GM19397 (cell line): ENCODE measurements at regions not wholly inside any gene's neighbourhood (a gene's known extent, or its start where the extent isn't known, plus 50 kb on each side); places are given as distances from the start of the nearest gene placed in this dataset.
"Not testable (repeated sequence)": the region's sequence is repeated elsewhere in the genome, so short reads cannot be mapped to it uniquely, and the experiment has no call there.

Experiments used
- ATAC-seq: cut with Tn5 transposase; IDR thresholded peaks from one replicate; pipeline ENCODE4 v1.9.1; 2021; ENCODE audit warnings: mild to moderate bottlenecking, moderate library complexity; ENCODE audit not compliant: unreplicated experiment

DNA sequence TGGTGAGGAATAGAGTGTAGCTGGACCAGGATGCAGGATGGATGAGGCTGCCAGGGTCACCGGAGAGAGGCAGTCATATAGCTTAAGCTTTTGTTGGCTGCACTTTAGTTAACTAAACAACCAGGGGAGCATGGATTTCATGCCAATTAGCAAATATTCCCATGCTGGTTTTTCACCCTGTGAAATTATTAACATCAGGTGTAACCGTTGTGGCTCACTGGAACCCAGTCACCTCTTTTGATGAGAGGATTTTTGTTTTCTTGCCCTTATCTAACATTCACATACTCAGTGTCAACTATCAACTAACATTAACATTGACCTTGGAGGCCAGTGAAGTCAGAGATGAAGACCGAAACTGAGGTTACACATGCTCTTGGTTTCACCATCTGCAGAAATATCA, 97.2 kb upstream of the BASP1 start:
- ATAC-seq, result no peak

DNA sequence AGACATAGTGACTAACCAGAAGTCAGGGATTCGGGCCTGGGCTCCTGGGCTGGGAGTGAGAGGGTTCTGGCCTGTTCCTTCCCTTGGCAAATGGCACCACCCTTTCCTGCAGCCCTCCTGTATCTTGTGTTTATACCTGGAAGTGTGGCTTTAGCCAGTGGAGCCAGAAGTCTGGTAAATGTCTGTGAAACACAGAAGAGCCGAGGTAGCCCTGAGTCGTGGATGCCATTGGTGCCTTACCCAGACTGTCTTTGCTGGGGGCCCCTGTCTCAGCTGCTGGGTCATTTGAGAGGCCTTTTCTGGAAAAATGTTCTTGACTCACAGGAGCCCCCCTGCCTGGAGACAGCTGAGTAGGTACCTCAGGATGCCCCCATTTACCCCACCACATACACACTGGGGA, 95.7 kb upstream of the BASP1 start:
- no peak for ATAC-seq

DNA sequence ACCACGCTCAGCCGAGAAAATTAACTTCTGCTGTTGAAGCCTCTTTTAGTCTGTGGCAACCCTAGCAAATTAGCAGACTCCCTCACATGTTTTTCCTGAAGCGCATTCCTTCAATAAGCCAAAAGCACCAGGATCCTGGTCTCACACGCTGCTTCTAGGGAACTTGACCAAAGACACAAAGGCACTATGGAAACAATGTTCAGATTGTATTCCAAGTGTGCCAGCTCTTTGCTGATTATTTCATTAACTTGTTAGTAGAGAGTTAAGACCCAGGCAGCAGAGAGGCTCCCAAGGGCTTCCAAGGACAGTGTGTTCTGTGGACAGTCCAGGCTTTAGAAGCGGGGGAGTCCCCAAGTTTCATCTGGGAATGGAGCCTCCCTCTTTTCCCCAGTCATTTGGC, 94.4 kb upstream of the BASP1 start:
- no peak for ATAC-seq

DNA sequence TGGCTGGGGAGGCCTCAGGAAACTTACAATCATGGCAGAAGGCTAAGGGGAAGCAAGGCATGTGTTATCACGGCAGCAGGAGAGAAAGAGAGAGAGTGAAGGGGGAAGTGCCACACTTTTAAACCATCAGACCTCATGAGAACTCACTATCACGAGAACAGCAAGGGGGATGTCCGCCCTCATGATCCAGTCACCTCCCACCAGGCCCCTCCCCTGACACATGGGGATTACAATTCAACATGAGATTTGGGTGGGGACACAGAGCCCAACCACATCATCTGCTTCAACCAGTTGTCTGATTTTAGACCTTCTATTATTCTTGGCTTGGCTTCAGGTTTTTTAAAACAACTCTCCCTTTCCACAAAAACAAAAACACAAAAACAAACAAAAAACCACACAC, 93.7 kb upstream of the BASP1 start:
- ATAC-seq, result not testable (repeated sequence)

DNA sequence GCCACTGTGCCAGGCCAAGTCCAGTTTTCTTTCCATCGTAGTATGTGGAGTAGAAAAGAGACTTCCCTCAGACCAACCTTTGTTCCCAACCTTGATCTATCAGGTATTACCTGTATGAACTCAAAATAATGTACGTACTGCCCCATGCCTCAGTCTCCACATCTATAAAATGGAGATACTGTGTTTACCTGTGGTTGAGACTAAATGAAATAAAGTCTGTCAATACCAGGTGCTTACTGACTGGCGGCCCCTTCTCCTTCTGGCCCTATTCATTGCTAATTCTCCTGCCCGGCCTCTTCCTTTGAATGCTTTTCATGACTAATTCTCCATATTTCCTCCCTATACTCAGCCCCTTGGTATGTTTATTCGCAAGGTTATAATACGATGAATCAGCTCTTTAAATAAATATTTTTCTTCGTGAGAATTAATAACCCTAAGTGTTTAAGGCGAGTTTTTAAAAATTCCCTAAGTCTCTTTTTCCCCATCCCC, 89.6 kb upstream of the BASP1 start:
- ATAC-seq, result no peak

DNA sequence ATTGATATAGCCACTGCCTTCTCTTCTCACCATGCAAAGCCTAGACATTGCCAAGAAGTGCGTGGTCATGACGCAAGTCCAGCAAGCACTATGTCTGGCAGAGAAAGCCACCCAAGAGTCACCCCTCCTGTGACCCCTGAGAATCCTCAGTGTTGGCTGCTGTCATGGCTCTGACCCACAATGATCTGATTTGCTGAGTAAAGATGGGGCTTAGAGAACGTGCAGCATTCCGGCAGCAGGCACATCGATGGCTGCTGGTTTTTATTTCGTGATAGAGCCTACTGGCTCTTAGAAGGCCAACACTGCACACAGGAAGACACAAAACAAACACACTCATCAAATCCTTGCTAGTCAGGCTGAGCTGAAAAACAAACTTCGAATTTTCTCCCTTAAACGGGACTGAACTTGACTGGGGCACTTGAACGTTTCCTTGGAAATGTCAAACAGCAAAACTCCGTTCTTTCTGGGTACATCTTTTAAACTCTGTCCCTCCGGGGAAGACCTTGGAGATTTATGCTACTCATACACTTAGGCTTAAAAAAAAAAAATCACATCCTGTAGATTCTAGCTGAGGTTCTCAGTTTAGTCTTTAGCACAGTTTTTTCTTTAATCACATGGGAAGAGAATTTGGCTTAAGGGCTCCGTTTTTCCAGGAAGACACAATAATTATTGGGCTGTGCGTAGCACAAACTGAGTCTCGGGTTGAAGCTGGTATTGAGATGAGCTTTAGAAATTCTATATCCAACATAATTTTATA, 88.2 kb upstream of the BASP1 start:
- ATAC-seq, result no peak

DNA sequence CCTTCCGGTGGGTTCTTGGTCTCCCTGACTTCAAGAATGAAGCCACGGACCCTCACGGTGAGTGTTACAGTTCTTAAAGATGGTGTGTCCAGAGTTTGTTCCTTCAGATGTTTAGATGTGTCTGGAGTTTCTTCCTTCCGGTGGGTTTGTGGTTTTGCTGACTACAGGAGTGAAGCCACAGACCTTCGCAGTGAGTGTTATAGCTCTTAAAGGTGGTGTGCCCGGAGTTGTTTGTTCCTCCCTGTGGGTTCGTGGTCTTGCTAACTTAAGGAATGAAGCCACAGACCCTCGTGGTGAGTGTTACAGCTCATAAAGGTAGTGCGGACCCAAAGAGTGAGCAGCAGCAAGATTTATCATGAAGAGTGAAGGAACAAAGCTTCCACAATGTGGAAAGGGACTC, 87.1 kb upstream of the BASP1 start:
- ATAC-seq, result not testable (repeated sequence)

DNA sequence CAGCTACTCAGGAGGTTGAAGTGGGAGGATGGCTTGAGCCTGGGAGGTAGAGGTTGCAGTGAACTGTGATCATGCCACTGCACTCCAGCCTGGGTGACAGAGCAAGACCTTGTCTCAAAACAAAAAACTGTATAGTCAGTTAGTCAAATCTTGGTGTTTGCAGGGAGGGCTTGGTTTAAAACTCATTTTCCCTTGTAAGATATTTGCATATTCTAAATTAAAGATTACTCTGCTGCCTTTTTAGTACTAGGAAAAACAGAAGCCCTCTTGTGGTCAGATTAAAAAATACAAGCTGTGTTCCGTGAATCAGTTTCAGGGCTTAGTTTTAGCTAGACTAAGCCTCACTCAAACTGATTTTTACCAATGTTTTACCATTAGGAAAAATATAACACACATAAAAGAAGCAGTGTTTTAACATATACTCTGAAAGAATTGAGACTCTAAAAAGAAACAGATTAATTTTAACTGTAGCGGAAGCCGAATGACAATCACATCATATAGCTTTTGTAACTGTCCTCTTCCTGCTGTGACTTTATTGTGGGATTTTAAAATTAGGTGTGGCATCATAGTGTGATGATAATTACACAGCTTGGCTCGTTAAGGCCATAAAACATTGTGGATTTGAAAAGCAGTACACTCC, 84.9 kb upstream of the BASP1 start:
- ATAC-seq, result no peak

DNA sequence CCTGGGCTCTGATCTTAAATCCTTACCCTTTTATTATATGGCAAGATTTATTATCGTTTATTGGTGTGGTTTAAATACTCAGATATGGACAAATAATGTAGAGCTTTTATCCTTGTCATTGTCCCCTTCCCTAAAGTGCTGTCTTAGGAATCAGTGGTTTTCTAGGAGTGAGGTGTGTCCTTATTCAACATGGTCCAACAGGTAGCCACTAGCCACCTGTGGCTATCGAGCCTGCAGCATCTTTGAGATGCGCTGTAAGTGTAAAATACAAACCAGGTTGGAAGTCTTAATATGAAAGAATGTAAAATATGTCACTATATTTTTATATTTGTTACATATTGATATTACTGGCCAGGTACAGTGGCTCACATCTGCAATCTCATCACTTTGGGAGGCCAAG, 82.4 kb upstream of the BASP1 start:
- ATAC-seq, result no peak

DNA sequence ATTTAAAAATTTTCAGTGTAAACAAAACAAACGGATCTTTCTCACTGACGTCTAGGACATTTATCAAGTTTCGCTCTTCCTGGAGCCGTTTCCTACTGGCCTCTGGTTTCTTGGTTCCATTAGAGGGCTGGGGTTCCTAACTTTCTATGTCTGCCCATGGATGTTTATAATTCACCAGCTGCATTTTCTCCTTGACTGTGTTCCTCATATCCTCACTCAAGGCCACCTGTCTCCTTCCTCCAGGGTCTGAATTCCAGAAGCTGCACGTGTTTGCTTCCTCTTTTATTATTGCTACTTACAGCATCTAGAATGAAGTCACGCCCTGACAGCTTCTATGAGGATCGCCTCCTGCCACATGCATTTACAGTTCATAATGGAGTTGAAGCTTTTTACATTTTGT, 74.1 kb upstream of the BASP1 start:
- ATAC-seq, result no peak

DNA sequence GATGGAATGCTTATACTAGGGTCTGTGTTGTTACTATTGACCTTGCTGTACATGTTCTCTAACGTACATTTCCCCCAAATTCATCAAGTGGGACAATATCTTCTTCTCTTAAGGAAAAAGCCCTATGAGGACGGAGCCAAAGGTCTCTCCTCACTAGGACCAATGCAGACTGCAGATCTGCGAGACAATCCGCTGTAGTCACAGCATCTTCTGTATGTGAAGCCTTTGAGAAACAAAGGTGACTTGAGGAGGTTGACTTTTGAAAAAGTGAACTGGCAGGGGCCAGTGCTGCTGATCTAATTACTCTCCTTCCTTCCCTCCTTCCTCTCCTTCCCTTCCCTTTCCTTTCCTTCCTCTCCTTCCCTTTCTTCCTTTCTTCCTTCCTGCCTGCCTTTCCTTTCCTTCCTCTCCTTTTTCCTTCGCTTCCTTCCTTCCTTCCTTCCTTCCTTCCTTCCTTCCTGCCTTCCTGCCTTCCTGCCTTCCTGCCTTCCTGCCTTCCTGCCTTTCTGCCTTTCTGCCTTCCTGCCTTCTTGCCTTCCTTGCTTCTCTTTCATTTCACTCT, 71.1 kb upstream of the BASP1 start:
- ATAC-seq, result no peak

DNA sequence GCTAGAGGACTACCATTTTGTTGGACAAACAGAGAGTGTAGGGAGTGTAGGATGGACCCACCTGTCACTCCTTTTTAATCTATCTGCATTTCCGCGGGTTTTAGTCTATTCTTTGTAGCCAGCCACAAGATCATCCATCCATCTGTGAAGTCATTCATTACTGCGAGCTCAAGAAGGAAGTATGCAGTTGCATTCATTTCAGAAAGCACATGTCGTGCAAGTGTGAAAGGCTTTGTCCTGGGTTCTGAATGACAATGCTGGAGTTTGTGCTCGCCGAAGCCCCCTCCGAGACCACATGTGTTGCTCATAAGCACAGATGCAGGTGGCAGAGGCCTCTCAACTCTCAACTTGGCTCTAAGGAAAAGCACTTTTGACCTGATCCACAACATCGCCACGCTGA, 70.3 kb upstream of the BASP1 start:
- ATAC-seq, result no peak

DNA sequence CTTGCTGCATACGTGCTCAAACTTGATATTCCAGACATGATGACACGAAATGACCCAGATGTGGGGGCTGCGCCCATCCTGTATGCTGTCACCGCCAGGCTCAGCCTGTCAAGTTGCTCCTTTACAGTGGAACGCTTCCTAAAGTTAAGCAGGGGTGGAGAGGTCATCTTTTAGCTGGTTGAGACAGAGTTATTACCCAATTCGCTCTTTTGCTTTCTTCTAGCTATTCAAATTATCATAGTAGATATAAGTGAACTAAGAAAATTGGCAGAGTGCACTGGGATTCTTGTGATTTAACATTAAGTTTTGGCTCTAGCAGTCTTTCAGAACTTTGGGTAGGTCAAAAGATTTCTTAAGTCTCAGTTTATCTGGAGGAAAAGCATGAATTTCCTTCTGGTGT, 69.8 kb upstream of the BASP1 start:
- no peak for ATAC-seq

DNA sequence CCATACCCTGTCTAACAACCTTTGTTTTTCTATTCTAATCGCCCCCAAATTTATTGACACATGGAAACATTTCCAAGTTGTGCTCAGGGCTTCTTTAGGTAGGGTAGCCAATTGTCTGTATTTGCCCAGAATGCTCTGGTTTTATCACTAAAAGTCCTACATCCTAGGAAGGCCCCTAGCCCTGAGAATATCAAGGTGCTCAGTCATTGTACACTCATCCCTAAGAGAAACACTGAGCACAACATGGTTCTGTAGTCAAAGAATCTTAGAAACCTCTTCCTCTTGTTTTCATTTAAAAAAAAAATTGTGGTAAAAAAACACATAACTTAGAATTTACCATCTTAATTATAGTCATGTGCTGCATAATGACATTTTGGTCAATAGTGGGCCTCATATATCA, 69.0 kb upstream of the BASP1 start:
- ATAC-seq, result no peak

DNA sequence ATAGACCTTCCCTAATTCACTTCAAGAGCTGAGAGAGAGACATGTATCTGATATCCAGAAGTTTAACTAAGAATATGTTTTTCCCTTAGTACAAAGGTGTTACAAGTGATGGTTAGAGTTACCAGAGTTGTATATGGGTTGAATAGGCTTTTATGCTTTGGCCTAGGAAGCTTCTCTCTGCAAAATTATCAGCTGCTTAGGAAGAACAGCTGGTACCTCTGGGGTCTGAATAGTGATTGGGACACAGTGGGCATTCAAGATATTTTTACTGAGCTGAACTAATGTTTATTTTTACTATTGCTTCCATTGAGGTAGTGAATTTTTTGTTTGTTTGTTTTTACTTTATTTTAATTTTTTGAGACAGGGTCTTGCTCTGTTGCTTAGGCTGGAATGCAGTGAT, 67.6 kb upstream of the BASP1 start:
- ATAC-seq, result no peak

DNA sequence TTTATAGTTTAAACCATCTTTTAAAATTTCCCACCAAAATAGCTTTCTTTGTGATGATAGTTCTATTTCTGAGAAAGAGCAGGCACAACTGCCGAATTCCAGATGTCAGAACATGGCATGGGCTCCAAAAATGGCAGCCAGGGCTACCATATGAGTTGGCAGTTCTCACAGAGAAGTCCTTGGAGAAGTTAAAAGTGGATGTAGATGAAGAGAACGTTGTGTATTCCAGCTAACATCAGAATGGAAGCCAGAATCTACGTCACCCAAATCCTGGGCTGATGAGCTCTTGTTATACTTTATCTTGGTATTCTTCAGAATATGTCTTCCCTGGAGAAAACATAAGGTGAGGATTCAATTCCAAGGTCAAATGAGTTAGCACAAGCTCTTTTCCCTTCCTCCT, 66.9 kb upstream of the BASP1 start:
- no peak for ATAC-seq

DNA sequence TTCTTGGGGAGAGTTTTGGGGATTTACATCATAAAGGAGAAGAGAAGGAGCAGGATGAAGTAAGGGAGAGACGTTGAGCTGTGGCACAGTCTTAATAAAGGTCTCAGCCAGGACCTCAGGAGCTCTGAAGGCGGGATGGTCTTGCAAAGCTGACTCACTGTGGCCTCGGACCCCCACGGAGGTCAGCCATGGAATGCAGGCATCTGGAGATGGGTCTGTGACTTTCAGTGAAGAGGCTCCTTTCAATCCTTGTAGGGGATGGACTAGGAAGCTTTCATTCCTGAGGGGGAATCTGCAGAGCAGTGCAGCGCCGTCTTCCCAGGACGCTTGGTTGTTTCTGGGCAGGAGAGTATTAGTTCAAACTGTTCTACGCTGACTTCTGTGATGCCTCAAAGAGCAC, 65.7 kb upstream of the BASP1 start:
- no peak for ATAC-seq

DNA sequence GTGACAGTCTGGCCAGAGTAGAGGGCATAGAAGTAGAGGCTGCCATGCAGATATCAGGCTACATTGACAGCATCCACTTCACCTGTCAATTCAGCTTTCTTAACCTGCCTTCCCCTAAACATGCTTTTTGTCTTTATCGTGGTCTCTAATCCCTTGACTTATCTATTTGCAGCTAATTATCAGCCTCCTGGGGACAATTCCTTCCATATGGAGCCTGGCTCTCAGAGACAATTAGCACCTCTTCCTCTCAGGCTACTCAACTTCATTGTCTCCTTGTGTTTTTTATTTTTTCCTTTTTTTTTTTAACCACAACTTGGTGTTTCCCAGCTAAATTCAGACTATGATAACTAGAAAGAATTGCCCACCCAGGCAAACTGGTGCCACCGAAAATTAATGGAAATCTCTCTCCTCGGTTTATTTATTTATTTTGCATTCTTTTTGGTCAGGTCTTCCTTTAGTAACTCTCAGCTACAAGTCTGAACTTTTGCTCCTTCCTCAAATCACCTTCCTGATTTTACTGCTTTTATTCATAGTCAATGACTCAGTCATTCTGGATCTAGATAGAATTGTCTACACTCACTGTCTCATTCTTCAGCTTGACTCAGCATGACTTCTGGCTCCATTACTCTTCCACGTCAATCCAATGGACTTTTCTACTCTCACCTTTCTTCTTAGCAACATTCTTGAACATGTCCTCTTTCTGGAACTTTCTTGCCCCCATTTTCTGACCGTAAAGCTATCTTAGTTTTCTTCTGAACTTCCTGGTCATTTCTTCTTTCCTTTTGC, 63.0 kb upstream of the BASP1 start:
- no peak for ATAC-seq

DNA sequence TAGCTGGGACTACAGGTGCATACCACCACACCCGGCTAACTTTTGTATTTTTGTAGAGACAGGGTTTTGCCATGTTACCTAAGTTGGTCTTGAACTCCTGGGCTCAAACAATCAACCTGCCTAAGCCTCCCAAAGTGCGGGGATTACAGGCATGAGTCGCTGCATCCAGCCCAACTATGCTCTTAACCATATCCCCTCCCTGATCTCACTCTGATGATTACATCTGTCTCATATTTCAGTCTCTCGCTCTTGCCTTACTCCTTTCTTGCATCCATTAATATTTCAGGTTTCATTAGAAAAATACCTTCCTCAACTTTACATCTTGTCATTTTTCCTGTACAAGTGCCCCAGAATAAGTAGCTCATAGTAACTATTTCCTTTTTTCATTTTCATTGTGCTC, 61.0 kb upstream of the BASP1 start:
- no peak for ATAC-seq

DNA sequence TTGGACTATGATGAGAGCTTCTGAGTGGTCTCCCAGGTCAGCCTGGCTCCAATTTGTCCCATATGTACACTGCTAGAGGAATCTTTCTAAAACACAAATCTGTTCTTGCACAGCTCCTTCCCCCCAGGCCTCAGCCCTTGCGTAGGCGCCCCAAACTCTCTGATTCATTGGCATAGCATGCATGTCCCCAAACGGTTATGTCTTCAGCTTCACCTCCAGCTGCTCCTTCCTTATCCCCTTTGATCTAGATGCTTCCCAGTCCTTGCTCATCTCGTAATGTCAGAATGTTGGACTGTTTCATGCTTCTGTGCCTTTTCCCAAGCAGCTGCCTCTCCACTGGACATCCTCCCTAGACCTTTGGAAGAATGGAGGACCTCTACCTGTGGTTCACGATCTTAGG, 60.1 kb upstream of the BASP1 start:
- ATAC-seq, result no peak

DNA sequence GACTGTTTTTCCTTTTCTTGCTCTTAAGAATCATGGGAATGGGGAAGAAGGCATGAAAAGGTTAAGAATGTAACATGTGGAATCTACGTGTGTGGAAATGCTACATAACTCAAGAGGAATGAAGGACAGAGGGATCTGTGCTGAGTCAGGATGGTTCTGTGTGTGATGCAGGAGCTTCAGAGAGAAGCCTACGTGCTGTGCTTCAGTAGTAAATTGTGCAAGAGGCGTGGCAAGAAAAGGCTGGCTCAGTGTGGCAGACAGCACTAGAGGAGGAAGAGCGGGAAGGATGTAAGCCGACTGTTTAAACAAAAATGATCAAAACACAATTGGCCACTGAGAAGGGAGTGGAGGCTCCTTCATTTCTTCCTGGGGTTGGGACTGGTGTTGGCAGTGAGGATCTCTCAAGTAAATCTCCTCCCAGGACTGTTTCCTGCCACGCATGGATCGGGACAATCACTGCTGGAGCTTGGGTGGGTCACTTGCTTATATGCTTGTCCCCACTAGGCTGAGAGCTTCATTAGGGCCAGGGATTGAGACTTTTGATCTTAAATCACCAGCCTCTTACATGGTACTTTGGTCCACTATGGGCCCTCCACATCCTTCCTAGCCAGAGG, 59.4 kb upstream of the BASP1 start:
- no peak for ATAC-seq
